ENCODE measurements at regions not wholly inside any gene's neighbourhood (a gene's known extent, or its start where the extent isn't known, plus 50 kb on each side); places are given as distances from the start of the nearest gene placed in this dataset.
A peak's percentile ranks its signal among the peaks of the same experiment; 100 is the strongest.

GRCh38 chrX:13489454-13489853, 79.9 kb upstream of the EGFL6 start:
- no peak for ATAC-seq
- in situ Hi-C loops (cut with HindIII; ENCODE audit: extremely low pct_ligation_motif_present, low pct_unique_long_range_greater_than_20kb): loop anchor here (25.0 kb wide), 1 partner anchor 427 kb away; no protein-coding TSS in a partner anchor
- no peak for FAIRE-seq

GRCh38 chrX:13487731-13488505, 81.5 kb upstream of the EGFL6 start:
- Histone ChIP-seq H3K27me3 (ENCODE audit: control insufficient read depth in 1 of 2, insufficient read depth in 2 of 2, low read length in 2 of 2) (no peaks in the 10 kb centered on the region), H3K4me3 (replicated peaks in 1 of 3; ENCODE audit: insufficient read depth in 1 of 3, low read depth in 2 of 3, low read length in 3 of 3) (no peak overlapping the region), H4K20me1 (ENCODE audit: insufficient read depth, low read length) (no peaks in the 10 kb centered on the region), H3K27ac (ENCODE audit: extremely low read length, insufficient read depth, low read length) (no peak overlapping the region), H3K4me1 (ENCODE audit: insufficient read depth, low read length) (no peaks in the 10 kb centered on the region), H3K4me2 (ENCODE audit: low read depth, low read length) (no peak overlapping the region), H2AFZ (ENCODE audit: low read length) (no peak overlapping the region), H3K79me2 (ENCODE audit: insufficient read depth, low read length) (no peaks in the 10 kb centered on the region), H3K36me3 (replicated peaks in 1 of 2; ENCODE audit: control insufficient read depth in 1 of 2, insufficient read depth in 2 of 2, low read length in 2 of 2) (no peaks in the 10 kb centered on the region), H3K9ac (ENCODE audit: insufficient read depth, low read depth, low read length) (no peak overlapping the region), H3K9me3 (ENCODE audit: low read length) (no peaks in the 10 kb centered on the region)
- CTCF ChIA-PET (ENCODE audit: low intra/inter-chr PET ratio, low total read pairs): interaction anchor here (2.0 kb wide), 1 partner anchor 541 kb away, joined by 35 read pairs; no protein-coding TSS in a partner anchor
- no TSS peak for BruUV-seq (replicated peaks)
- in situ Hi-C loops (cut with HindIII; ENCODE audit: extremely low pct_ligation_motif_present, low pct_unique_long_range_greater_than_20kb): loop anchor here (25.0 kb wide), 1 partner anchor 426 kb away; no protein-coding TSS in a partner anchor
- POLR2A ChIA-PET: interaction anchor here (0.7 kb wide), 1 partner anchor 541 kb away, joined by 3 read pairs; no protein-coding TSS in a partner anchor
- ATAC-seq (peak; percentile 75), DNase-seq (ENCODE audit: low spot score) (peak; percentile 10), FAIRE-seq (peak; percentile 26)
- intact Hi-C loops (cut with micrococcal nuclease; ENCODE audit: unreplicated experiment): loop anchor here (1.0 kb wide), 1 partner anchor 537 kb away; no protein-coding TSS in a partner anchor
- WGBS (ENCODE audit: low lambda C conversion rate): 15% methylated on average over 6 of the region's 7 CpGs
- TF ChIP-seq CTCF (CRISPR knock-in tag; IDR thresholded peaks at IDR 0.05) (peak; percentile 66), PITX1 (CRISPR knock-in tag; IDR thresholded peaks at IDR 0.05) (no peak), SKI (IDR thresholded peaks at IDR 0.05; ENCODE audit: partially characterized antibody) (no peak), ZNF724P (CRISPR knock-in tag; IDR thresholded peaks at IDR 0.05; ENCODE audit: borderline replicate concordance) (no peak), RAD21 (CRISPR knock-in tag; IDR thresholded peaks at IDR 0.05) (peak; percentile 27; the same call in 1 of the 2 replicates), NAIF1 (CRISPR knock-in tag; IDR thresholded peaks at IDR 0.05; ENCODE audit: borderline replicate concordance) (no peak), MED1 (CRISPR knock-in tag; IDR thresholded peaks at IDR 0.05) (no peak), XBP1 (CRISPR knock-in tag; IDR thresholded peaks at IDR 0.05) (no peak), SMC3 (IDR thresholded peaks at IDR 0.05; ENCODE audit: low read length) (peak; percentile 65; the same call in 1 of the 2 replicates), HHEX (CRISPR knock-in tag; IDR thresholded peaks at IDR 0.05) (no peak), SALL2 (CRISPR knock-in tag; IDR thresholded peaks at IDR 0.05) (no peak), ZNF160 (CRISPR knock-in tag; IDR thresholded peaks at IDR 0.05) (no peak), EED (CRISPR knock-in tag; IDR thresholded peaks at IDR 0.05) (no peak), HBP1 (CRISPR knock-in tag; IDR thresholded peaks at IDR 0.05; ENCODE audit: low read depth) (no peak), KLF13 (CRISPR knock-in tag; IDR thresholded peaks at IDR 0.05) (no peak), MTF1 (CRISPR knock-in tag; IDR thresholded peaks at IDR 0.05) (no peak)

More at GRCh38 chrX:13489454-13489853, 79.9 kb upstream of the EGFL6 start:
- no peaks in the 10 kb centered on the region for H4K20me1 ChIP-seq (ENCODE audit: insufficient read depth, low read length)
- no peak overlapping the region for H3K4me3 ChIP-seq (replicated peaks in 1 of 3; ENCODE audit: insufficient read depth in 1 of 3, low read depth in 2 of 3, low read length in 3 of 3)
- 0% methylated on average over 5 of the region's 5 CpGs for WGBS (ENCODE audit: low lambda C conversion rate)
- no peaks in the 10 kb centered on the region for H3K9me3 ChIP-seq (ENCODE audit: low read length)
- CTCF ChIA-PET (ENCODE audit: low intra/inter-chr PET ratio, low total read pairs): no interaction called here
- no peaks in the 10 kb centered on the region for H3K79me2 ChIP-seq (ENCODE audit: insufficient read depth, low read length)
- H3K4me1 ChIP-seq (ENCODE audit: insufficient read depth, low read length): no peaks in the 10 kb centered on the region
- intact Hi-C loops (cut with micrococcal nuclease; ENCODE audit: unreplicated experiment): no loop called here
- H3K36me3 ChIP-seq (replicated peaks in 1 of 2; ENCODE audit: control insufficient read depth in 1 of 2, insufficient read depth in 2 of 2, low read length in 2 of 2): no peaks in the 10 kb centered on the region
- TF ChIP-seq MIXL1 (CRISPR knock-in tag; IDR thresholded peaks at IDR 0.05): no peak
- no peak for TF ChIP-seq IKZF4 (CRISPR knock-in tag; IDR thresholded peaks at IDR 0.05; ENCODE audit: borderline replicate concordance, low read depth, not compliant biosample characterization)
- no TSS peak for BruUV-seq (replicated peaks)
- no peak overlapping the region for H3K4me2 ChIP-seq (ENCODE audit: low read depth, low read length)
- DNase-seq (ENCODE audit: low spot score): no peak
- H3K27ac ChIP-seq (ENCODE audit: extremely low read length, insufficient read depth, low read length): no peak overlapping the region
- no peak overlapping the region for H3K9ac ChIP-seq (ENCODE audit: insufficient read depth, low read depth, low read length)
- POLR2A ChIA-PET: no interaction called here
- H2AFZ ChIP-seq (ENCODE audit: low read length): no peak overlapping the region
- no peaks in the 10 kb centered on the region for H3K27me3 ChIP-seq (ENCODE audit: control insufficient read depth in 1 of 2, insufficient read depth in 2 of 2, low read length in 2 of 2)

Data from HepG2 (cell line).